8988T (cell line): ENCODE measurements at regions not wholly inside any gene's neighbourhood (a gene's known extent, or its start where the extent isn't known, plus 50 kb on each side); places are given as distances from the start of the nearest gene placed in this dataset.
"Not testable (repeated sequence)": the region's sequence is repeated elsewhere in the genome, so short reads cannot be mapped to it uniquely, and the experiment has no call there.

Experiments
- DNase-seq: peaks from one replicate; pipeline ENCODE4 v3.0.0; 2011

DNA sequence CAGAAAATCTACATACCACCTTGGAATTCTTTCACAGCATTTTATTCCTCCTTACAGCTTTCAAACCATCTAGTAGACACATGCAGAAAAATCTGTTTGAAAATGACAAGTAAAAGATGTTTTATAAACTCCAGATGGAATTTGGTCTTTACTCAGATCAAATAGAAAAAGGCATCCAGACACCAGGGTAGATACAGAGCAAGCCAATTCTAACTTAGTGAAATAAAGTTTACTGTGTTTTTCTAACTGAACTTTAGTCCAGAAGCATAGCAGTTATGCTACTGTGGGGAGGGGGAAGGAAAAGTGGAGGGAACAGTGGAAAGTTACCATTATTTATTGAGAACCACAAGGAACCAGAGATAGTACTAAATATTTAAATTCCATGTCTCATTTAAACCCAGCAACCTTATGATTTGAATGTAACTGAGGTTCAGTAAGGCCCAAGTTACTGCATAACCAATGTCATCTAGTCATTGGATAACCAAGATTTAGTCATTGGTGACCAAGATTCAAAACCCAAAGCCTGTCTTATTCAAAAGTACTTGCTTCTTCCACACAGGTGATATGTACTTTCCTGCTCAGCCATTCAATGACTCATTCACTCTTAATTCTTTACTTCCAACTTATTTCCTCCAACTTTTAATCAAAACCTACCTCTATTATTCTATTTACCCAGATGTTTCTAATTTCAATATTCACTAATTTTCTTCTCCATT is 57.7 kb downstream of the RAD51AP2 start:
- DNase-seq: no peak

- no peak for DNase-seq
These were observed 62.9 kb downstream of the RAD51AP2 start for GRCh38 chr2:17455343-17455742.

GRCh38 chr2:17446191-17446590 is 72.0 kb downstream of the RAD51AP2 start:
- DNase-seq: not testable (repeated sequence)

DNA sequence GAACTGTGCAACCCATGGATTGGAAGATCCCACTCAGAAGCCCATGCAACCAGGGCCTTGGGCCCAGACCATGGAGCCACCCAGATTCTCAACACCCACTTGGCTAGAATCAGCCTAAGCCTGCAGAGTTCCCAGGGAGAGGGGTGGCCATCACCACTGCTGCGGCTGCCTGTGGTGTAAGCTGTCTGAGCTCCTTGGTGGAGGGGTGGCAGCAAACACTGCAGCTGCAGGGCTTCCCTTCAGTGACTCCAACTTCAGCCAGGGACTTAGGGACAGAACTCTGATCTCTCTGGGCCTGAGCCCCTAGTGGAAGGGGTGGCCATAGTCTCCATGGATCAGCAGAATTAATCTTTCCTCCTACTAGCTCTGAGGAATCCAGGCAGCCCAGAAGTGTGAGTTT is 72.5 kb downstream of the RAD51AP2 start:
- DNase-seq: no peak

- DNase-seq: no peak
These were observed 75.9 kb downstream of the RAD51AP2 start for GRCh38 chr2:17442334-17442733.

GRCh38 chr2:17441790-17442189 is 76.5 kb downstream of the RAD51AP2 start:
- DNase-seq: no peak

DNA sequence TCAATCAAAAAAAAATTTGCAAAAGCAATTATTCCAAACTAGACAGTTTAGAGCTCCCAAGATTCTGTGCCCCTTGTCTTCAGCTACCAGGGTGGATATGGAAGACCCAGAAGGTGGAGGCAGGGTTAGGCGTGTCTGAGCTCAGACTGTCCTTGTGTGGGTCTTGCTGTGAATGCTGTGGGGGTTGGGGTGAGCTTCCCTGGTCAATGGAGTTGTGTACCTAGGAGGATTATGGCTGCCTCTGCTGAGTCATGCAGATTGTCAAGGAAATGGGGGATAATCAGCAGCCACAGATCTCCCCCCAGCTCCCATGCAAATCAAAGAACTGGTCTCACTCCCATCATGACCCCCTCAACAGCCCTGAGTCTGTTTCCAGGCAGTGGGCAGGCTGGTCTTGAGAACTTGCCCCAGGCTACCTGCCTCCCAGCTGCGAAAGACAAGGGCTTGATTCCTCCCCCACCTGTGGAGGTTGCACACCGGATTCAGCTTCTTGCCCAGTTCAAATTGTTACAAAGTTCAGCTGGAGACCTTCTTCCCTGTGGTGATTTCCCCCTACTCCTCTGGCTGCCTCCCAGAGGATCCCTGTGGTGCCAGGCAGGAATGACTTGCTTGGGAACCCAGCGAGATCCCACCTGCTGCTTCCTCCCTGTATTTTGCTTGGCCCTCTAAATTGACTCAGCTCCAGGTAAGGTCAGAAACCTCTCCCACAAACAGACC is 77.0 kb downstream of the RAD51AP2 start:
- no peak for DNase-seq

- DNase-seq: no peak
These were observed 87.9 kb downstream of the RAD51AP2 start for GRCh38 chr2:17430326-17430725.

- no peak for DNase-seq
These were observed 89.1 kb downstream of the RAD51AP2 start for GRCh38 chr2:17429130-17429529.

DNA sequence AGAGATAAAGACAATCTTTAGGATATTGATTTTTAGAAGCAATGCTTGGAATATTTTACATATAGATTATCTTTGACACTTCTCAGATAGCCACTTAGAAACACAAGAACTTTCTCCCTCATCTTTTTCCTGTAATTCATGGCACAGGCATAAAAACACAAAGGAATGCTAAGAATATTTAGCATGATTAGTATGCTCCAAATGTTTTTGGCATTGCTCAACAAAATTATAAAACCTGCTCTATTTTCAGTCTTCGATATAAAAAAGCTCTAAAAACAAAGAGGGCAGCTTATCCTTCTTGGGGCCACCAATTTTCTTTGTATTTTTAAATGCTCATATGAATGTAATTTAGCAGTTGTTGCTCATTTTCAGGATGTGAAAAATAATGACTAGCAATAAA is 90.8 kb downstream of the RAD51AP2 start:
- no peak for DNase-seq

- no peak for DNase-seq
These were observed 91.5 kb downstream of the RAD51AP2 start for GRCh38 chr2:17426743-17427142.

GRCh38 chr2:17422061-17422460 is 96.2 kb downstream of the RAD51AP2 start:
- no peak for DNase-seq

GRCh38 chr2:17416884-17417391 is 101.3 kb downstream of the RAD51AP2 start:
- no peak for DNase-seq

GRCh38 chr2:17413036-17413435 is 105.2 kb downstream of the RAD51AP2 start:
- DNase-seq: no peak

GRCh38 chr2:17401096-17401495 is 117.1 kb downstream of the RAD51AP2 start:
- DNase-seq: no peak

- DNase-seq: no peak
These were observed 119.5 kb downstream of the RAD51AP2 start for GRCh38 chr2:17398770-17399169.

DNA sequence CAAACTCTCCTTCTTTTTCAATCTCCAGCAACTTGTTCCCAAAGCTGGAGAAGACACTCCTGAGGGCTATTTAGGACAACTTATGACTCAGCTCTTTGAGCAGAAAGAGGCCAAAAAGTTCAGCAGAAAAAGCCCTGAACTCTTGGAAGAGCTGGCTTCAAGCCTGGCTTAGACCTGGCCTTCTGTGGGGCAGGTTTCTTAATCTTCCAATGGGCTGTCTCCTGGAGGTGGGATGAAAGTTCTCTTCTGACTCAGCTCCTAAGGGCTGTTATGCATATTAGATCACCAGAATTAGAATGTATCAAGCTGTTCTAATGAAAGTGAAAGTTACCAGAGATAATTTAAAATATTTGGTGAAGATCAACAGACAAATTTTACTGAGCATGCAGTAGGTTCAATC is 129.4 kb downstream of the RAD51AP2 start:
- DNase-seq: no peak

DNA sequence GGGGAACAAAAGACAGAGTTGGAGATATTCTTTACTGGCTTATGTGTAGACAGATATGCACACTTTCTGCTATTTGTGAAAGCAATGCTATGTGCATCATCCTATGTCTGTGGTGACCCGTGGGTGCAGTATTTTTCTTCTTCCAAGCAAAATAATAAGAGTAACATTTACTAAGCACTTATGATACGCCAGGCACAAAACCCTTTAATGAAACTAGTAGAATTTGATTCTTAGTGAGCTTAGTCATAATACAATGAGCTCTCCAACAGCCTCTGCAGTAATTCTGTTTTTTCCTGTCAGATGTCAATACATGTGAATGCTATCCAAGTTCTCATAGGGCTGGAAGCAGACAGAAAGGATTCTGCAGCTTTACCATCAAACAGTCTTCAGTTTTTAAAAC is 130.6 kb downstream of the RAD51AP2 start:
- DNase-seq: no peak

GRCh38 chr2:17386771-17387170 is 131.5 kb downstream of the RAD51AP2 start:
- no peak for DNase-seq

- DNase-seq: no peak
These were observed 138.2 kb downstream of the RAD51AP2 start for GRCh38 chr2:17380003-17380402.

GRCh38 chr2:17375262-17375661 is 143.0 kb downstream of the RAD51AP2 start:
- no peak for DNase-seq

DNA sequence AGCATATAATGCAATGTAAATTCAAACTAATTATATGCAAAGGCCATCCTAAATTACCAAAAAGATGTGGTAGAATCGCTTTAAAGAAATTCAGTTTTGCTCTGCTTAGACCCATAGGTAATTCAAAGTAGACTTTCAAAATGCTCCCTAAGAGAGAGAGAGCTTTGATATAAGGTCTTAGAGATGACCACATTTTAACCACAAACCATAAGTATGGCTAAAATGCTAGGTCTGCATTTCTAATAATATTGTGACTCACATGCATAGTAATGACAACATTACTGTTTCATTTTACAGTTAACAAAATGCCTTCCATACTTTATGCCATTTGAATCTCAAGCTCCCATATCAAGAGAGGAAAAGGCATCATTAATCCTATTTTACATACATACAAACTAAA is 144.5 kb downstream of the RAD51AP2 start:
- no peak for DNase-seq

- no peak for DNase-seq
These were observed 145.2 kb downstream of the RAD51AP2 start for GRCh38 chr2:17373041-17373440.

- DNase-seq: no peak
These were observed 154.4 kb downstream of the RAD51AP2 start for GRCh38 chr2:17363846-17364245.

DNA sequence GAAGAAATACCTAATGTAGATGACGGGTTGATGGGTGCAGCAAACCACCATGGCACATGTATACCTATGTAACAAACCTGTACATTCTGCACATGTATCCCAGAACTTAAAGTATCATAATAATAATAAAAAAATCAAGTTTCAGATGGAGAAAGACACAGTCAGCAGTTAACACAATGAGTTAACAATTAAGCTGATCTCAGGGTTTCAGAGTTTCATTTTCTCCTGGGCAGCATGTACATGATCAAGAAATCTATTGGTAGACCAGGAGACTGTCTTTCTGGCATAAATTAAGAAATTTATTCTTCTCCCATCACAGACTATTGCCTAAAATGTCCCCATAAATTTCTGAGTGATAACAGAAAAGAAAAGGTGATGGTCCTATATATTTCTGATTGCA is 155.3 kb downstream of the RAD51AP2 start:
- DNase-seq: no peak
